IMR-90 (cell line): ENCODE measurements at regions not wholly inside any gene's neighbourhood (a gene's known extent, or its start where the extent isn't known, plus 50 kb on each side); places are given as distances from the start of the nearest gene placed in this dataset.

Experiments
- ATAC-seq: fragments of 200-7000 bp; cut with Tn5 transposase; 2 replicates; pipeline ENCODE4 v1.9.1; 2020; ENCODE audit warnings: low read depth, mild to moderate bottlenecking, moderate library complexity
- BruUV-seq: library from RNA; stranded (reverse); fragments of 400-500 nt; replicated peaks from 2 replicates; lab custom pipeline; 2021; lab: Mats Ljungman, UMichigan
- CTCF ChIA-PET: fragments of 300-600 bp; formaldehyde crosslinking; extraction: SDS; loops from one replicate; lab custom pipeline; 2021; ENCODE audit warnings: antibody characterized with exemption; lab: Yijun Ruan, JAX
- POLR2A ChIA-PET: fragments of 300-600 bp; sonication (Branson Sonifier 250); formaldehyde crosslinking; loops from one replicate; lab custom pipeline; 2022; ENCODE audit warnings: antibody characterized with exemption; ENCODE audit not compliant: unreplicated experiment; lab: Charles Lee
- DNase-seq: peaks from one replicate; pipeline ENCODE4 v3.0.0; 2013
- H2AFZ ChIP-seq: replicated peaks from 2 replicates; pipeline ENCODE3; 2013; ENCODE audit warnings: low read length, mild to moderate bottlenecking; ENCODE audit not compliant: poor library complexity
- H2AK5ac ChIP-seq: 2 replicates; pipeline ENCODE4 v1.6.1; 2013; ENCODE audit warnings: low read depth, low read length, inconsistent platforms
- H2AK9ac ChIP-seq: replicated peaks from 2 replicates; pipeline ENCODE3; 2013; ENCODE audit warnings: mild to moderate bottlenecking, low read depth, low read length, moderate library complexity; ENCODE audit not compliant: poor library complexity
- H2BK120ac ChIP-seq: 2 replicates; pipeline ENCODE4 v1.6.1; 2013; ENCODE audit warnings: low read depth, low read length, inconsistent platforms
- H2BK15ac ChIP-seq: 3 replicates; pipeline ENCODE4 v1.6.1; 2013; ENCODE audit warnings: low read depth, low read length, inconsistent platforms
- H2BK20ac ChIP-seq: 2 replicates; pipeline ENCODE4 v1.6.1; 2013; ENCODE audit warnings: low read depth, mild to moderate bottlenecking, inconsistent platforms, low read length, moderate library complexity
- H2BK5ac ChIP-seq: 2 replicates; pipeline ENCODE4 v1.6.1; 2013; ENCODE audit warnings: mild to moderate bottlenecking, low read depth, low read length, inconsistent platforms; ENCODE audit not compliant: poor library complexity, severe bottlenecking
- H3K14ac ChIP-seq: replicated peaks from 2 replicates; pipeline ENCODE4 v1.6.1; 2013; ENCODE audit warnings: low read depth, low read length, inconsistent platforms
- H3K18ac ChIP-seq: 2 replicates; pipeline ENCODE4 v1.6.1; 2013; ENCODE audit warnings: low read depth, low read length, control low read depth
- H3K23ac ChIP-seq: 2 replicates; pipeline ENCODE4 v1.6.1; 2013; ENCODE audit warnings: low read depth, low read length, inconsistent platforms
- H3K27ac ChIP-seq: 2 replicates; pipeline ENCODE4 v1.5.1; 2013; ENCODE audit warnings: mild to moderate bottlenecking, control low read depth, low read length; ENCODE audit not compliant: insufficient read depth
- H3K27me3 ChIP-seq: 2 replicates; pipeline ENCODE4 v1.6.1; 2013; ENCODE audit warnings: low read length; ENCODE audit not compliant: control insufficient read depth, insufficient read depth
- H3K36me3 ChIP-seq: 2 replicates; pipeline ENCODE4 v1.6.1; 2013; ENCODE audit warnings: low read length, mixed read lengths; ENCODE audit not compliant: control insufficient read depth, insufficient read depth
- H3K4ac ChIP-seq: 2 replicates; pipeline ENCODE4 v1.6.1; 2013; ENCODE audit warnings: low read depth, low read length, inconsistent platforms
- H3K4me1 ChIP-seq: 2 replicates; pipeline ENCODE4 v1.6.1; 2013; ENCODE audit warnings: low read length, mixed read lengths; ENCODE audit not compliant: control insufficient read depth, insufficient read depth
- H3K4me2 ChIP-seq: 2 replicates; pipeline ENCODE4 v1.6.1; 2013; ENCODE audit warnings: low read depth, mild to moderate bottlenecking, control low read depth, low read length, moderate library complexity
- H3K4me3 ChIP-seq: 2 replicates; pipeline ENCODE4 v1.5.1; 2013; ENCODE audit warnings: low read depth, mild to moderate bottlenecking, control low read depth, low read length, moderate library complexity; ENCODE audit not compliant: insufficient read depth
- H3K56ac ChIP-seq: 2 replicates; pipeline ENCODE4 v1.6.1; 2013; ENCODE audit warnings: low read length, inconsistent platforms; ENCODE audit not compliant: insufficient read depth; ENCODE audit errors: extremely low read depth
- H3K79me1 ChIP-seq, 2 experiments: 2 replicates each; pipeline ENCODE4 v1.6.1; 2013; ENCODE audit warnings: low read length in 2 of 2, inconsistent platforms in 1 of 2, low read depth in 1 of 2
- H3K9ac ChIP-seq: 2 replicates; pipeline ENCODE4 v1.6.1; 2013; ENCODE audit warnings: low read depth, low read length, control low read depth
- H3K9me1 ChIP-seq: 2 replicates; pipeline ENCODE4 v1.6.1; 2013; ENCODE audit warnings: low read length, inconsistent platforms; ENCODE audit not compliant: insufficient read depth
- H3K9me3 ChIP-seq: 2 replicates; pipeline ENCODE4 v1.6.1; 2013; ENCODE audit warnings: low read length; ENCODE audit not compliant: control insufficient read depth, insufficient read depth
- H4K20me1 ChIP-seq: 2 replicates; pipeline ENCODE4 v1.6.1; 2013; ENCODE audit warnings: low read length, inconsistent platforms; ENCODE audit not compliant: insufficient read depth
- H4K5ac ChIP-seq: 2 replicates; pipeline ENCODE4 v1.6.1; 2013; ENCODE audit warnings: mild to moderate bottlenecking, low read depth, low read length, control low read depth
- H4K8ac ChIP-seq, 2 experiments: 2 replicates each; pipeline ENCODE4 v1.6.1; 2013; ENCODE audit warnings: low read depth in 2 of 2, low read length in 2 of 2, control low read depth in 1 of 2, inconsistent platforms in 1 of 2
- H4K91ac ChIP-seq: 2 replicates; pipeline ENCODE4 v1.6.1; 2013; ENCODE audit warnings: low read depth, low read length, inconsistent platforms; ENCODE audit not compliant: insufficient read depth
- WGBS, 2 experiments: methylation state at CpG; one replicate each; pipeline versions ENCODE4 v1.1.5 to v1.1.7; 2013; ENCODE audit warnings: missing lambda C conversion rate in 2 of 2; ENCODE audit not compliant: insufficient read length in 1 of 2; ENCODE audit errors: extremely low coverage in 2 of 2; 5-methylcytosine and 5-hydroxymethylcytosine counted together
- dilution Hi-C: fragments of 300-500 bp; cut with HindIII; formaldehyde crosslinking; loops from one replicate; pipeline ENCODE4 v1.14.3; 2018; ENCODE audit warnings: low sequenced_read_pairs; ENCODE audit not compliant: unreplicated experiment
- in situ Hi-C: fragments of 300-500 bp; cut with MboI; formaldehyde crosslinking; loops from 3 replicates; pipeline ENCODE4 v1.14.3; 2019; ENCODE audit warnings: low sequenced_read_pairs, inconsistent platforms, mixed read lengths
- intact Hi-C: fragments of 100-400 bp; cut with micrococcal nuclease; formaldehyde crosslinking; loops from 2 replicates; pipeline ENCODE4 v1.10.0; 2022
- TF ChIP-seq, protein P1 (sequence below): fragments of 150-350 bp; IDR thresholded peaks from 2 replicates; pipeline ENCODE4 v1.6.1; 2016; ENCODE audit warnings: low read depth, mild to moderate bottlenecking, low read length, moderate library complexity, borderline replicate concordance

GRCh38 chr13:86758116-86758515, 913.1 kb upstream of the SLITRK5 start:
- Histone ChIP-seq H2BK5ac (no peak overlapping the region), H3K79me1 (no peaks in the 10 kb centered on the region), H3K56ac (no peak overlapping the region), H3K9me3 (no peaks in the 10 kb centered on the region), H4K5ac (no peak overlapping the region), H4K91ac (no peak overlapping the region), H2BK15ac (no peak overlapping the region), H3K14ac (no peak overlapping the region), H2BK120ac (no peak overlapping the region), H2BK20ac (no peak overlapping the region), H3K4me1 (no peaks in the 10 kb centered on the region), H2AK9ac (no peak overlapping the region), H3K4me2 (no peak overlapping the region), H4K20me1 (no peaks in the 10 kb centered on the region), H2AFZ (no peak overlapping the region), H3K27me3 (no peaks in the 10 kb centered on the region), H3K36me3 (no peaks in the 10 kb centered on the region), H3K9me1 (no peaks in the 10 kb centered on the region), H3K27ac (no peak overlapping the region), H3K4ac (no peak overlapping the region), H3K23ac (no peak overlapping the region), H3K4me3 (no peak overlapping the region), H2AK5ac (no peak overlapping the region), H4K8ac (no peak overlapping the region), H3K18ac (no peak overlapping the region), H3K9ac (no peak overlapping the region)
- ATAC-seq: no peak
- intact Hi-C loops: no loop called here
- in situ Hi-C loops: no loop called here
- WGBS, 2 experiments: 100% methylated on average over 1 of the region's 4 CpGs; no CpG with 5 or more reads in 1 of the 2 experiments
- CTCF ChIA-PET: no interaction called here
- TF ChIP-seq, protein P1, sequence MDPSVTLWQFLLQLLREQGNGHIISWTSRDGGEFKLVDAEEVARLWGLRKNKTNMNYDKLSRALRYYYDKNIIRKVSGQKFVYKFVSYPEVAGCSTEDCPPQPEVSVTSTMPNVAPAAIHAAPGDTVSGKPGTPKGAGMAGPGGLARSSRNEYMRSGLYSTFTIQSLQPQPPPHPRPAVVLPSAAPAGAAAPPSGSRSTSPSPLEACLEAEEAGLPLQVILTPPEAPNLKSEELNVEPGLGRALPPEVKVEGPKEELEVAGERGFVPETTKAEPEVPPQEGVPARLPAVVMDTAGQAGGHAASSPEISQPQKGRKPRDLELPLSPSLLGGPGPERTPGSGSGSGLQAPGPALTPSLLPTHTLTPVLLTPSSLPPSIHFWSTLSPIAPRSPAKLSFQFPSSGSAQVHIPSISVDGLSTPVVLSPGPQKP: no peak
- no TSS peak for BruUV-seq
- dilution Hi-C loops: no loop called here
- no peak for DNase-seq
- POLR2A ChIA-PET: no interaction called here
